Prostate gland (tissue), 2 donors: ENCODE measurements at regions not wholly inside any gene's neighbourhood (a gene's known extent, or its start where the extent isn't known, plus 50 kb on each side); places are given as distances from the start of the nearest gene placed in this dataset.

ENCODE experiments used
- CTCF ChIP-seq, 4 experiments: fragments of 200-600 bp in 2 of 4; fragments of 450-650 bp in 2 of 4; sonication (generic) in 2 of 4; IDR thresholded peaks; 1 replicate in 3 of 4; 2 replicates in 1 of 4; pipeline ENCODE4 v1.5.1; 2016 to 2019; ENCODE audit warnings: antibody characterized with exemption in 4 of 4, mild to moderate bottlenecking in 2 of 4, moderate library complexity in 2 of 4
- POLR2A ChIP-seq: fragments of 450-650 bp; IDR thresholded peaks from one replicate; pipeline ENCODE4 v1.6.1; 2016; ENCODE audit warnings: antibody characterized with exemption, mild to moderate bottlenecking
- POLR2AphosphoS5 ChIP-seq: sonication (generic); formaldehyde crosslinking; IDR thresholded peaks from one replicate; pipeline ENCODE4 v1.6.1; 2017; ENCODE audit warnings: antibody characterized with exemption

- TF ChIP-seq POLR2A (no peak), CTCF (IDR thresholded peaks at IDR 0.05) (no peak), POLR2AphosphoS5 (no peak)
Observed at GRCh38 chr11:130529366-130529765, 80.9 kb downstream of the ADAMTS15 start.
